PC-9 (cell line): ENCODE measurements at regions not wholly inside any gene's neighbourhood (a gene's known extent, or its start where the extent isn't known, plus 50 kb on each side); places are given as distances from the start of the nearest gene placed in this dataset.

Experiments
- BruUV-seq: library from RNA; stranded (reverse); fragments of 400-500 nt; replicated peaks from 2 replicates; lab custom pipeline; 2021; lab: Mats Ljungman, UMichigan
- CTCF ChIA-PET: fragments of 300-600 bp; sonication (Branson Sonifier 250); formaldehyde crosslinking; loops from one replicate; lab custom pipeline; 2022; ENCODE audit warnings: antibody characterized with exemption; lab: Charles Lee
- POLR2A ChIA-PET: fragments of 300-600 bp; sonication (Branson Sonifier 250); formaldehyde crosslinking; loops from one replicate; lab custom pipeline; 2022; ENCODE audit warnings: antibody characterized with exemption; ENCODE audit not compliant: unreplicated experiment; lab: Charles Lee
- DNase-seq, 2 experiments: peaks; one replicate each; pipeline versions ENCODE4 v3.0.0 to v3.0.0-alpha.2; 2015 to 2022; ENCODE audit warnings: mixed read lengths in 1 of 2
- H2AFZ ChIP-seq: fragments of 200-600 bp; sonication (generic); 2 replicates; pipeline ENCODE4 v1.8.1; 2017; ENCODE audit warnings: antibody characterized with exemption
- H3F3A ChIP-seq: fragments of 200-600 bp; sonication (generic); 2 replicates; pipeline ENCODE4 v1.8.1; 2017; ENCODE audit warnings: antibody characterized with exemption, mild to moderate bottlenecking, low read depth; ENCODE audit not compliant: insufficient read depth
- H3K27ac ChIP-seq: fragments of 200-600 bp; sonication (generic); 2 replicates; pipeline ENCODE4 v1.6.1; 2016; ENCODE audit warnings: mixed run types
- H3K27me3 ChIP-seq: fragments of 200-600 bp; sonication (generic); 2 replicates; pipeline ENCODE4 v1.6.1; 2016; ENCODE audit warnings: low read depth, mixed run types; ENCODE audit not compliant: insufficient read depth
- H3K36me3 ChIP-seq: fragments of 200-600 bp; sonication (generic); 2 replicates; pipeline ENCODE4 v1.6.1; 2016; ENCODE audit warnings: low read depth, mixed run types
- H3K4me1 ChIP-seq: fragments of 200-600 bp; sonication (generic); replicated peaks from 2 replicates; pipeline ENCODE4 v1.6.1; 2016; ENCODE audit warnings: mixed run types; ENCODE audit not compliant: insufficient read depth
- H3K4me2 ChIP-seq: fragments of 200-600 bp; sonication (generic); 2 replicates; pipeline ENCODE4 v1.6.1; 2017; ENCODE audit warnings: mixed run types
- H3K4me3 ChIP-seq: fragments of 200-600 bp; sonication (generic); 2 replicates; pipeline ENCODE4 v1.6.1; 2016; ENCODE audit warnings: mixed run types
- H3K79me2 ChIP-seq: fragments of 200-600 bp; sonication (generic); 2 replicates; pipeline ENCODE4 v1.6.1; 2017; ENCODE audit warnings: low read depth, mixed run types
- H3K9me2 ChIP-seq: fragments of 200-600 bp; sonication (generic); 2 replicates; pipeline ENCODE4 v1.8.1; 2017; ENCODE audit warnings: mild to moderate bottlenecking; ENCODE audit not compliant: insufficient read depth
- H3K9me3 ChIP-seq: fragments of 200-600 bp; sonication (generic); 2 replicates; pipeline ENCODE4 v1.8.1; 2016; ENCODE audit warnings: low read depth; ENCODE audit not compliant: insufficient read depth
- H4K20me1 ChIP-seq: fragments of 200-600 bp; sonication (generic); 2 replicates; pipeline ENCODE4 v1.8.1; 2017; ENCODE audit not compliant: insufficient read depth
- CTCF ChIP-seq: fragments of 200-600 bp; sonication (generic); conservative IDR thresholded peaks from 2 replicates; pipeline ENCODE4 v1.6.1; 2017; ENCODE audit warnings: mixed run types, antibody characterized with exemption, mild to moderate bottlenecking, moderate library complexity
- EZH2 ChIP-seq: fragments of 200-600 bp; sonication (generic); IDR thresholded peaks from 2 replicates; pipeline ENCODE4 v1.8.0; 2017; ENCODE audit warnings: antibody characterized with exemption, low read depth
- intact Hi-C: fragments of 100-400 bp; cut with micrococcal nuclease; formaldehyde crosslinking; loops from one replicate; pipeline ENCODE4 v1.10.0; 2022; ENCODE audit not compliant: unreplicated experiment

- H3K27me3 ChIP-seq, result no peaks in the 10 kb centered on the region
- no peaks in the 10 kb centered on the region; the same call in 1 of the 2 replicates for H3K36me3 ChIP-seq
- no peak overlapping the region for H2AFZ ChIP-seq
- peaks cover 33% of the 10 kb centered on the region for H3K4me1 ChIP-seq
- intact Hi-C loops, result no loop called here
- peaks cover 40% of the 10 kb centered on the region for H3F3A ChIP-seq
- H3K27ac ChIP-seq, result peak overlapping the region; percentile 29; the same call in 1 of the 2 replicates
- H3K4me3 ChIP-seq, result no peak overlapping the region
- BruUV-seq, result no TSS peak
- TF ChIP-seq CTCF (no peak), EZH2 (no peak)
- ChIA-PET POLR2A (interaction anchor here (0.6 kb wide), 1 partner anchor 10 kb away, joined by 8 read pairs; no protein-coding TSS in a partner anchor), CTCF (interaction anchor here (0.6 kb wide), 2 partner anchors 22 to 71 kb away, joined by 3 to 4 read pairs; no protein-coding TSS in a partner anchor)
- H3K9me3 ChIP-seq, result peaks cover under 1% of the 10 kb centered on the region; the same call in 1 of the 2 replicates
- no peaks in the 10 kb centered on the region for H3K9me2 ChIP-seq
- no peaks in the 10 kb centered on the region; the same call in none of the 2 replicates for H4K20me1 ChIP-seq
- H3K79me2 ChIP-seq, result peaks cover 88% of the 10 kb centered on the region
- DNase-seq, result peak; percentile 19 to 44
- H3K4me2 ChIP-seq, result no peak overlapping the region
Observed at GRCh38 chr10:29714096-29714874, 79.5 kb upstream of the SVIL start.

GRCh38 chr10:29713450-29713849 lies 78.7 kb upstream of the SVIL start:
- H3F3A ChIP-seq, result peaks cover 33% of the 10 kb centered on the region
- no peak for DNase-seq
- H3K4me3 ChIP-seq, result no peak overlapping the region
- H4K20me1 ChIP-seq, result no peaks in the 10 kb centered on the region; the same call in none of the 2 replicates
- H3K27ac ChIP-seq, result no peak overlapping the region
- no TSS peak for BruUV-seq
- peaks cover 27% of the 10 kb centered on the region for H3K4me1 ChIP-seq
- CTCF ChIA-PET, result interaction anchor here (1.0 kb wide), 1 partner anchor 20 kb away, joined by 3 read pairs; no protein-coding TSS in a partner anchor
- no peak overlapping the region for H3K4me2 ChIP-seq
- no peaks in the 10 kb centered on the region; the same call in 1 of the 2 replicates for H3K36me3 ChIP-seq
- no peaks in the 10 kb centered on the region for H3K9me3 ChIP-seq
- no peaks in the 10 kb centered on the region for H3K9me2 ChIP-seq
- intact Hi-C loops, result loop anchor here (2.0 kb wide), 1 partner anchor 71 kb away; no protein-coding TSS in a partner anchor
- POLR2A ChIA-PET, result no interaction called here
- TF ChIP-seq CTCF (no peak), EZH2 (no peak)
- H2AFZ ChIP-seq, result no peak overlapping the region
- no peaks in the 10 kb centered on the region for H3K27me3 ChIP-seq
- peaks cover 92% of the 10 kb centered on the region for H3K79me2 ChIP-seq

GRCh38 chr10:29712108-29712507 lies 77.3 kb upstream of the SVIL start:
- no TSS peak for BruUV-seq
- H3K79me2 ChIP-seq, result peaks cover 88% of the 10 kb centered on the region
- no peaks in the 10 kb centered on the region for H3K27me3 ChIP-seq
- POLR2A ChIA-PET, result no interaction called here
- H3K36me3 ChIP-seq, result peaks cover 7% of the 10 kb centered on the region; the same call in 1 of the 2 replicates
- no peaks in the 10 kb centered on the region for H3K9me2 ChIP-seq
- H3K9me3 ChIP-seq, result no peaks in the 10 kb centered on the region
- CTCF ChIA-PET, result no interaction called here
- no peaks in the 10 kb centered on the region; the same call in 1 of the 2 replicates for H4K20me1 ChIP-seq
- peak; percentile 17 to 61 for DNase-seq
- no peak overlapping the region for H2AFZ ChIP-seq
- intact Hi-C loops, result loop anchor here (2.0 kb wide), 1 partner anchor 73 kb away; no protein-coding TSS in a partner anchor
- no peak for TF ChIP-seq EZH2
- no peak for TF ChIP-seq CTCF
- peaks cover 21% of the 10 kb centered on the region for H3K4me1 ChIP-seq
- no peak overlapping the region for H3K4me2 ChIP-seq
- no peak overlapping the region for H3K27ac ChIP-seq
- peaks cover 28% of the 10 kb centered on the region for H3F3A ChIP-seq
- no peak overlapping the region for H3K4me3 ChIP-seq
